ENCODE measurements at regions not wholly inside any gene's neighbourhood (a gene's known extent, or its start where the extent isn't known, plus 50 kb on each side); places are given as distances from the start of the nearest gene placed in this dataset.

DNA sequence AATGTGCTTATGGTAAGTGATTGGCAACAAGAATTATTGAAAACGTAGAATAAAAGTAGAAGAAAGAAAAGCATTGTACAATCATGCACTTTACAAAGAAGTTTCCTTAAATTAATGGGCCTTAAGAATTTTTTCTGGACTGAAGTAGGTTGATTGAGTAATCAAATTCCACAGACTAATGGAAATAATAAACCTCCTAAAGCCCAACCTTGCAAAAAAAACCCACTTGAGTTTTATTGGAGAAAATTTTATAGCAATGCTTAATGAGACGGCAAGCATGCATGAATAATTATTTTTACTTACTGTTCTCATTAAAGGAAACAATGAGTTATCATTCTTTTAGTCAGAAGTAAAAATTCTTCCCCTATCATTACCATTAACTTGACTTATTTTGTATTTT is 676.1 kb upstream of the C9orf72 start:
- Histone ChIP-seq H3K4me1 (ENCODE audit: insufficient read depth, low read length) (no peaks in the 10 kb centered on the region), H3K27ac (ENCODE audit: extremely low read length, insufficient read depth, low read length) (no peak overlapping the region), H2AFZ (ENCODE audit: low read length) (no peak overlapping the region), H3K27me3 (ENCODE audit: control insufficient read depth in 1 of 2, insufficient read depth in 2 of 2, low read length in 2 of 2) (no peaks in the 10 kb centered on the region), H3K79me2 (ENCODE audit: insufficient read depth, low read length) (no peaks in the 10 kb centered on the region), H3K4me2 (ENCODE audit: low read depth, low read length) (no peak overlapping the region), H3K9ac (ENCODE audit: insufficient read depth, low read depth, low read length) (no peak overlapping the region), H4K20me1 (ENCODE audit: insufficient read depth, low read length) (no peaks in the 10 kb centered on the region), H3K36me3 (replicated peaks in 1 of 2; ENCODE audit: control insufficient read depth in 1 of 2, insufficient read depth in 2 of 2, low read length in 2 of 2) (no peaks in the 10 kb centered on the region), H3K9me3 (ENCODE audit: low read length) (no peaks in the 10 kb centered on the region), H3K4me3 (replicated peaks in 1 of 3; ENCODE audit: insufficient read depth in 1 of 3, low read depth in 2 of 3, low read length in 3 of 3) (no peak overlapping the region)
- ChIA-PET CTCF (ENCODE audit: low intra/inter-chr PET ratio, low total read pairs) (no interaction called here), POLR2A (no interaction called here)
- DNase-seq (ENCODE audit: low spot score), result no peak
- TF ChIP-seq, protein P1, sequence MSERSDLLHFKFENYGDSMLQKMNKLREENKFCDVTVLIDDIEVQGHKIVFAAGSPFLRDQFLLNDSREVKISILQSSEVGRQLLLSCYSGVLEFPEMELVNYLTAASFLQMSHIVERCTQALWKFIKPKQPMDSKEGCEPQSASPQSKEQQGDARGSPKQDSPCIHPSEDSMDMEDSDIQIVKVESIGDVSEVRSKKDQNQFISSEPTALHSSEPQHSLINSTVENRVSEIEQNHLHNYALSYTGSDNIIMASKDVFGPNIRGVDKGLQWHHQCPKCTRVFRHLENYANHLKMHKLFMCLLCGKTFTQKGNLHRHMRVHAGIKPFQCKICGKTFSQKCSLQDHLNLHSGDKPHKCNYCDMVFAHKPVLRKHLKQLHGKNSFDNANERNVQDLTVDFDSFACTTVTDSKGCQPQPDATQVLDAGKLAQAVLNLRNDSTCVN (CRISPR knock-in tag; IDR thresholded peaks at IDR 0.05; ENCODE audit: borderline replicate concordance), result no peak
- TF ChIP-seq ZNF75D (CRISPR knock-in tag; IDR thresholded peaks at IDR 0.05; ENCODE audit: borderline replicate concordance), result no peak
- TF ChIP-seq NCOA1 (CRISPR knock-in tag; IDR thresholded peaks at IDR 0.05), result no peak
- TF ChIP-seq TRIM24 (CRISPR knock-in tag; IDR thresholded peaks at IDR 0.05), result no peak
- ATAC-seq, result no peak
- BruUV-seq (replicated peaks), result no TSS peak
- FAIRE-seq, result no peak
- in situ Hi-C loops (cut with HindIII; ENCODE audit: extremely low pct_ligation_motif_present, low pct_unique_long_range_greater_than_20kb), result no loop called here
- intact Hi-C loops (cut with micrococcal nuclease; ENCODE audit: unreplicated experiment), result no loop called here
- WGBS (ENCODE audit: low lambda C conversion rate), result 1% methylated on average over 2 of the region's 2 CpGs

DNA sequence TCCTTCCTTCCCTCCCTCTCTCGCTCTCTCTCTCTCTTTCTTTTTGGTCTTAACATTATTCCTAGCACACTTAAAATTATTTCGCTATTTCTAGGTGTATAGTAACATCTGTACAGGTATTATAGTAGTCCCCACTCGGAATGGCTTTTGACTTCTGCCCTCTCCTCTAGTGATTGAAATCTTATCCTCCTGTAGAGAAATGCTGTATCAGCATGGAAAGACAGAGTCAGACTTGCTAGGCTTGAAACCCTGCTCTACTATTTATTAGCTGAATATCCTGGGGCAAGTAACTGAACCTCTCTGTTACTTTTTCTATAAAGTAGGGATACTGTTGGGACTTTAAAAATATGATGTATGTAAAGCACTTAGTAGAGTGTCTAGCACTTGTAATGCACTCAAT is 681.9 kb upstream of the C9orf72 start:
- H3K4me1 ChIP-seq (ENCODE audit: insufficient read depth, low read length), result no peaks in the 10 kb centered on the region
- CTCF ChIA-PET (ENCODE audit: low intra/inter-chr PET ratio, low total read pairs), result no interaction called here
- H3K4me2 ChIP-seq (ENCODE audit: low read depth, low read length), result no peak overlapping the region
- BruUV-seq (replicated peaks), result no TSS peak
- H4K20me1 ChIP-seq (ENCODE audit: insufficient read depth, low read length), result no peaks in the 10 kb centered on the region
- no peaks in the 10 kb centered on the region for H3K79me2 ChIP-seq (ENCODE audit: insufficient read depth, low read length)
- no peaks in the 10 kb centered on the region for H3K36me3 ChIP-seq (replicated peaks in 1 of 2; ENCODE audit: control insufficient read depth in 1 of 2, insufficient read depth in 2 of 2, low read length in 2 of 2)
- in situ Hi-C loops (cut with HindIII; ENCODE audit: extremely low pct_ligation_motif_present, low pct_unique_long_range_greater_than_20kb), result no loop called here
- ATAC-seq (no peak), FAIRE-seq (no peak), DNase-seq (ENCODE audit: low spot score) (no peak)
- POLR2A ChIA-PET, result no interaction called here
- intact Hi-C loops (cut with micrococcal nuclease; ENCODE audit: unreplicated experiment), result no loop called here
- no peaks in the 10 kb centered on the region for H3K27me3 ChIP-seq (ENCODE audit: control insufficient read depth in 1 of 2, insufficient read depth in 2 of 2, low read length in 2 of 2)
- H3K4me3 ChIP-seq (replicated peaks in 1 of 3; ENCODE audit: insufficient read depth in 1 of 3, low read depth in 2 of 3, low read length in 3 of 3), result no peak overlapping the region
- no peaks in the 10 kb centered on the region for H3K9me3 ChIP-seq (ENCODE audit: low read length)
- no peak overlapping the region for H3K9ac ChIP-seq (ENCODE audit: insufficient read depth, low read depth, low read length)
- TF ChIP-seq JDP2 (CRISPR knock-in tag; IDR thresholded peaks at IDR 0.05; ENCODE audit: borderline replicate concordance) (no peak), MAFF (IDR thresholded peaks at IDR 0.05; ENCODE audit: low read depth, low read length) (0 out of 2 replicates have a peak, but pooled peaks have one; percentile 16), ZFP37 (CRISPR knock-in tag; IDR thresholded peaks at IDR 0.05; ENCODE audit: borderline replicate concordance) (no peak), TCF7 (IDR thresholded peaks at IDR 0.05; ENCODE audit: low read depth) (no peak), SYNCRIP (IDR thresholded peaks at IDR 0.05; ENCODE audit: insufficient read depth, low read depth, low read length) (no peak), YY1 (IDR thresholded peaks at IDR 0.05; ENCODE audit: insufficient read depth, insufficient replicate concordance, low read depth, low read length) (no peak), ZNF101 (CRISPR knock-in tag; IDR thresholded peaks at IDR 0.05; ENCODE audit: borderline replicate concordance, low read depth) (no peak), ZNF567 (CRISPR knock-in tag; IDR thresholded peaks at IDR 0.05; ENCODE audit: borderline replicate concordance) (no peak), MAFK (conservative IDR thresholded peaks at IDR 0.05 in 1 of 2, IDR thresholded peaks at IDR 0.05 in 1 of 2; ENCODE audit: low read length in 2 of 2) (peak; percentile 39 to 72; a peak in 3 of 4 replicates)
- TF ChIP-seq, protein P2, sequence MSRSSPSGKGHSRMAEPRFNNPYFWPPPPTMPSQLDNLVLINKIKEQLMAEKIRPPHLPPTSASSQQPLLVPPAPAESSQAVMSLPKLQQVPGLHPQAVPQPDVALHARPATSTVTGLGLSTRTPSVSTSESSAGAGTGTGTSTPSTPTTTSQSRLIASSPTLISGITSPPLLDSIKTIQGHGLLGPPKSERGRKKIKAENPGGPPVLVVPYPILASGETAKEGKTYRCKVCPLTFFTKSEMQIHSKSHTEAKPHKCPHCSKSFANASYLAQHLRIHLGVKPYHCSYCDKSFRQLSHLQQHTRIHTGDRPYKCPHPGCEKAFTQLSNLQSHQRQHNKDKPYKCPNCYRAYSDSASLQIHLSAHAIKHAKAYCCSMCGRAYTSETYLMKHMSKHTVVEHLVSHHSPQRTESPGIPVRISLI (CRISPR knock-in tag; IDR thresholded peaks at IDR 0.05; ENCODE audit: borderline replicate concordance), result no peak
- TF ChIP-seq, protein P3, sequence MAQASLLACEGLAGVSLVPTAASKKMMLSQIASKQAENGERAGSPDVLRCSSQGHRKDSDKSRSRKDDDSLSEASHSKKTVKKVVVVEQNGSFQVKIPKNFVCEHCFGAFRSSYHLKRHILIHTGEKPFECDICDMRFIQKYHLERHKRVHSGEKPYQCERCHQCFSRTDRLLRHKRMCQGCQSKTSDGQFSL (CRISPR knock-in tag; IDR thresholded peaks at IDR 0.05), result no peak
- WGBS (ENCODE audit: low lambda C conversion rate), result 3% methylated on average over 3 of the region's 3 CpGs
- H3K27ac ChIP-seq (ENCODE audit: extremely low read length, insufficient read depth, low read length), result no peak overlapping the region
- no peak overlapping the region for H2AFZ ChIP-seq (ENCODE audit: low read length)
